ENCODE measurements at regions not wholly inside any gene's neighbourhood (a gene's known extent, or its start where the extent isn't known, plus 50 kb on each side); places are given as distances from the start of the nearest gene placed in this dataset.
A peak's percentile ranks its signal among the peaks of the same experiment; 100 is the strongest.

GRCh38 chr12:92002673-92003382 lies 142.8 kb downstream of the BTG1 start:
- Mint-ChIP-seq H3K27ac (ENCODE audit: unreplicated experiment) (peak overlapping the region; percentile 76), H3K4me1 (ENCODE audit: low read depth) (peaks cover 24% of the 10 kb centered on the region), H3K27me3 (ENCODE audit: low read depth) (no peaks in the 10 kb centered on the region), H3K4me3 (ENCODE audit: unreplicated experiment) (no peak overlapping the region), H3K36me3 (ENCODE audit: low read depth) (peaks cover 2% of the 10 kb centered on the region), H3K9me3 (ENCODE audit: low read depth) (peaks cover 2% of the 10 kb centered on the region)
- DNase-seq (ENCODE audit: low spot score), result no peak
- no peak for TF ChIP-seq CTCF (IDR thresholded peaks at IDR 0.05)

GRCh38 chr12:92002195-92002649 lies 143.4 kb downstream of the BTG1 start:
- DNase-seq (ENCODE audit: low spot score), result no peak
- Mint-ChIP-seq H3K27me3 (ENCODE audit: low read depth) (no peaks in the 10 kb centered on the region), H3K9me3 (ENCODE audit: low read depth) (peaks cover 2% of the 10 kb centered on the region), H3K27ac (ENCODE audit: unreplicated experiment) (peak overlapping the region; percentile 76), H3K36me3 (ENCODE audit: low read depth) (peaks cover 2% of the 10 kb centered on the region), H3K4me3 (ENCODE audit: unreplicated experiment) (no peak overlapping the region), H3K4me1 (ENCODE audit: low read depth) (peaks cover 24% of the 10 kb centered on the region)
- no peak for TF ChIP-seq CTCF (IDR thresholded peaks at IDR 0.05)

GRCh38 chr12:92000597-92000996 lies 145.0 kb downstream of the BTG1 start:
- no peaks in the 10 kb centered on the region for H3K27me3 Mint-ChIP-seq (ENCODE audit: low read depth)
- peaks cover 2% of the 10 kb centered on the region for H3K36me3 Mint-ChIP-seq (ENCODE audit: low read depth)
- H3K27ac Mint-ChIP-seq (ENCODE audit: unreplicated experiment), result peak overlapping the region; percentile 2
- no peak overlapping the region for H3K4me3 Mint-ChIP-seq (ENCODE audit: unreplicated experiment)
- no peak for DNase-seq (ENCODE audit: low spot score)
- no peak for TF ChIP-seq CTCF (IDR thresholded peaks at IDR 0.05)
- peaks cover 24% of the 10 kb centered on the region for H3K4me1 Mint-ChIP-seq (ENCODE audit: low read depth)
- peaks cover 2% of the 10 kb centered on the region for H3K9me3 Mint-ChIP-seq (ENCODE audit: low read depth)

GRCh38 chr12:91999823-92000222 lies 145.8 kb downstream of the BTG1 start:
- H3K4me3 Mint-ChIP-seq (ENCODE audit: unreplicated experiment), result no peak overlapping the region
- H3K27ac Mint-ChIP-seq (ENCODE audit: unreplicated experiment), result no peak overlapping the region
- DNase-seq (ENCODE audit: low spot score), result no peak
- no peaks in the 10 kb centered on the region for H3K27me3 Mint-ChIP-seq (ENCODE audit: low read depth)
- no peak for TF ChIP-seq CTCF (IDR thresholded peaks at IDR 0.05)
- H3K4me1 Mint-ChIP-seq (ENCODE audit: low read depth), result peaks cover 24% of the 10 kb centered on the region
- peaks cover 2% of the 10 kb centered on the region for H3K9me3 Mint-ChIP-seq (ENCODE audit: low read depth)
- peaks cover 2% of the 10 kb centered on the region for H3K36me3 Mint-ChIP-seq (ENCODE audit: low read depth)

GRCh38 chr12:91998316-91998715 lies 147.3 kb downstream of the BTG1 start:
- Mint-ChIP-seq H3K36me3 (ENCODE audit: low read depth) (peaks cover 2% of the 10 kb centered on the region), H3K4me1 (ENCODE audit: low read depth) (peaks cover 24% of the 10 kb centered on the region), H3K27ac (ENCODE audit: unreplicated experiment) (no peak overlapping the region), H3K9me3 (ENCODE audit: low read depth) (peaks cover 2% of the 10 kb centered on the region), H3K4me3 (ENCODE audit: unreplicated experiment) (no peak overlapping the region), H3K27me3 (ENCODE audit: low read depth) (no peaks in the 10 kb centered on the region)
- no peak for TF ChIP-seq CTCF (IDR thresholded peaks at IDR 0.05)
- no peak for DNase-seq (ENCODE audit: low spot score)
